ENCODE measurements at regions not wholly inside any gene's neighbourhood (a gene's known extent, or its start where the extent isn't known, plus 50 kb on each side); places are given as distances from the start of the nearest gene placed in this dataset.
"Not testable (repeated sequence)": the region's sequence is repeated elsewhere in the genome, so short reads cannot be mapped to it uniquely, and the experiment has no call there.

DNA sequence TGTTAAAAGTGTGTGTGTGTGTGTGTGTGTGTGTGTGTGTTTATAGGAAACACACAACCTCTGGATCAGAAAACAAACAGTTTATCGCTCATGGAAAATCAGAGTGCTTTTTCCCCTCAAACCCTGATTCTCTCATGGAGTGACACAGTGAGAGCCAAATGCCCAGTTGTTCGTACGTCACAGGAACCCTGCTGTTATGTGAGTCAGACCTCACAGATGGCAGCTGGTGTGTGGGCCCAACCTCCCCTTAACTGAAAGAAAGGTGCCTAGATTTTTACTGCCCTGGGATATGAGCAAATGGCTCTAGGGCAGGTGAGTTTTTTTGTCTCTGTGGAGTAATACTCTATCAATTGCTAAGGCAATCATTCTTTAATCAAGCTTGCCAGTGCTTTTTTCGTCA, 1788.1 kb downstream of the BRINP3 start:
- DNase-seq = peak; percentile 52

DNA sequence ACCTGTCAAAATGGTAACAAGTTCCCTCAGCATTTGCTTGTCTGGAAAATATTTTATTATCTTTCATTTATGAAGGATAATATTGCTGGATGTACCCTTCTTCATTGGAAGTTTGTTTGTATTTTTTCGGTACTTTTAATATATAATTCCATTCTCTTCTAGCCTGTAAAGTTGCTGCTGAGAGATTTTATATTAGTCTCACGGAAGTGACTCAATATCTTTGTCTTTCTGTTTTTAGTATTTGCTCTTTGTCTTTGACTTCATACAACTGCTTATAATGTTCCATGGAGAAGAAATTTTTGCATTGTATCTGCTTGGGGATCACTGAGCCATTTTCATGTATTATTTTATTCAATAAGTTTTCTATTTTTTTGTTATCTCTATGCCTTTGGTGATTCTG, 1777.5 kb downstream of the BRINP3 start:
- no peak for DNase-seq

DNA sequence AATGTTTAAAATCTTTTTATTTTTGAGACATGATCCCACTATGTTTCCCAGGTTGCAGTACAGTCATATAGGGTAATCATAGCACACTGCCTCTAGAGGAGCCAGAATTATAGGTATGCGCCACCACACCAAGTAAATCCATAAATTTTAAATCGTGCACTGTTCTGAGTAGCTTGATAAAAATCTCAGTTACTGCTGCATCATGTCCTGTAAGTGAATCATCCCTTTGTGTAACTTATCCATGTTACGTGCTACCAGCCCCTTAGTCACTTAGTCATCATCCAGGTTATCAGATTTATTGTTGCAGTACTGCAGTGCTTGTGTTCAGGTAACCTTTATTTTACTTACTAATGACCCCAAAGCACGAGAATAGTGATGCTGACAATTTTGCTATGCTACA, 1770.9 kb downstream of the BRINP3 start:
- DNase-seq = no peak

DNA sequence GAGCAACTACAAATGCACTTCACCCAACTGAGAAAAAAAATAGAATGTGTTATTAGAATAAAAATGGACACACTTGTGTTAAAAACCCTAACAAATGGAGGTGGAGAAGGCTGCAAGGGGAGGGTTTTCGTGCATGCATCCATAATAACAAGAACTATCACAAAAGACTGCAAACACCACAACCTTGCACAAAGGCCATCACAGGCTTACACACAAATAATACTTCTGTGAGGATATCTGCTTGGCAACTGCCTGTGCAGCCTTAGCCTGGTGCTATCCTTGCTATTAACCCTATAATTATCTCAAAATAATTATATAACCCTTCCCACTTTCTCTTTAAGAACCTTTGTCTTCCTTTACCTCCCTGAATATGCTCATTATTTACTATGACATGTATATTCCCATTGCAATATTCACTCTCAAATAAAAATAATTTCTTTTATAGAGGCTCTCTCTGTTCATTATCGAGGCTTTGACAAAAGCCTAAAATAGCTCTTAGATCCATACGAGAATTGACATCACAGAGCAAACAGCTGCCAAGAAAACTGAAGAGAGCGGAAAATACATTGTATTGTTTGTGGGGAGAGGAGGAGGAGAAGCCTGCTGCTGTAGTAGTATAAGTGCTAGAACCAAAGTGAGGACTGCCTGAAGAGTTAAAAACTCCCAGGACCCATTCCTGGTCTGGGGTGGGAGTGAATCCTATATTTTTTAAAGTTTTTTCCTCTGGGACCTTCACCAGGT, 1768.7 kb downstream of the BRINP3 start:
- DNase-seq = no peak

DNA sequence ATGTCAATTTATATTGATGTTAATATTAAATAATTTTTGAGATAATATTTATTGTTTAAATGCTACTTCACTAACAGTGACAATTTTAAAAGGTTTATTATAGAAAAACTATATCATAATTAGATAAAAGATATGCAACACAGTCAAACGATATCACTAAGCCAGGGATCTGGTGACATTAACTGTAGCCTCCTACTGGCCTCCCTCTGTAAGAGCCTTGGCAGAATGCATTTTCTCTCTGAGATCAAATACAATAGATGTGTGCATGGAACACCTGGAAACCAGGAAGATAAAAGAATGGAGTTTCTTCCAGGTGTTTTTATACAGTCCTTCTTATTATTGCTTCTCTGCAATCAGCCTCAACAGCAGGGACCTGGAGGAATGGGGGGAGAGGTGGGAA, 1762.1 kb downstream of the BRINP3 start:
- no peak for DNase-seq

DNA sequence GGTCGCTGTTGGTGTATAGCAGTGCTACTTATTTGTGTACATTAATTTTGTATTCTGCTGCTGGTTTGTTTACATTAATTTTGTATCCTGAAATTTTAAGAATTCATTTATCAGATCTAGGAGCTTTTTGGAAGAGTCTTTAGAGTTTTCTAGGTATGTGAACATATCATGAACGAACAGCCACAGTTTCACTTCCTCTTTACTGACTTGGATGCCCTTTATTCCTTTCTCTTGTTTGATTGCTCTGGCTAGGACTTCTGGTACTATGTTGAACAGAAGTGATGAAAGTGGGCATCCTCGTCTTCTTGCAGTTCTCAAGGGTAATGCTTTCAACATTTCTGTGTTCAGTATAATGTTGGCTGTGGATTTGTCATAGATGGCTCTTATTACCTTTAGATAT, 1757.9 kb downstream of the BRINP3 start:
- no peak for DNase-seq

DNA sequence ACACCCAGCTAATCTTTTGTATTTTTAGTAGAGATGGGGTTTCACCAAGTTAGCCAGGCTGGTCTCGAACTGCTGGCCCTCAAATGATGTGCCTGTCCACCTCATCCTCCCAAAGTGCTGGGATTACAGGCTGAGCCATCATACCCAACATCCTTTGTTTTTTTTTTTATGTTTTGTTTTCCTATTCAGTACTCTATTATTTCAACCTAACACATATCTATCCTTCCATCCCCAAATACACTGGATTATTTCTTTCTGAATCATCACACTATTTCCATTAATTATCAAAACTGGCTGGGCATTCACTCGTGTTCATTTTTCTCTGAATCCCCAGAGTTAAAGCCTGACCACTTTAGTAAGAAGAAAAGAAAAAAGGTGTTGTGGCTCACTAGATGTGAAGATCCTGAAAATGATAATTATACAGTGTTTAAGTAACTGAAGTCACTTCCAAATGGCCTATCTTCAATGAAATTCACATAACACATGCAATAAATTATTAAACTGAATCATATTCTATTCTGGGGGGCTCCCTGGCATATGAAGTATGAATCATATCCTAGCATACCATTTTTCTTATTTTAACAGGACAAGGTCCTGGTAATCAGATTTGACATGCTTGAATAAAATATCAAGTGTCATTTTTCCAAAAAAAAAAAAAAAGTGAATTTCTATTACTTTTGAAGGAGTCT, 1754.2 kb downstream of the BRINP3 start:
- no peak for DNase-seq

DNA sequence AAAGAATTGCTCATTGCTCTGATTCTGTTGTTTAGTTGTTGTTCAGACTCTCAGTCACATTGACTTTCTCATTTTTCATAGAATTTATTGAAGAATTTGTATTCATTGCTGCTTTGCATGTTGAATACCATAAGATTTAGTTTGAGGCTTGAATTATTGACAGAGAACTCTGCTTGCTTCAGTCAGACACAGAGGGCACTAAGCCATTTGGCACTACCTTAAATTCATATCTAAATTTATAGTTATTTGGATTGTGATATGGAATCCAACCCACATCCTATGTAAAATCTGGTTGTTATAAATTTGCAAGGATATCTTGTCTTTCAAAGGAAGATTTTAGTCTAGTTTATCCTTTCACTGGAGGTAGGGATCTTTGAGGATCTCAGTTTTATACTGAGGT, 1748.6 kb downstream of the BRINP3 start:
- no peak for DNase-seq

DNA sequence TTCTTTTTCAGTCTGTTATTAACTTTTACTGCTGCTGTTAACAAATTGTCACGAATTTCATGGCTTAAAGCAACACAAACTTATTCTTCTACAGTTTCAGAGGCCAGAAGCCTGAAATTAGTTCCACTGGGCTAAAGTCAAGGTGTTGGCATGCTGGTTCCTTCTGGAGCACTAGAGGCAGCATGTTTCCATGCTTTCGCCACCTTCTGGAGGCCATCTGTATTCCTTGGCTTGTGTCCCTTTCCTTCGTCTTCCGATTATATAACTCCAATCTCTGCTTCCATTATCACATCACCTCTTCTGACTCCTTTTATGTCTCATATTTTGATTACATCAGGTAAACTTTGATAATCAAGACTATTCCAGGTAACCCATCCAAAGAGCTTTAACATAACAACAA, 1742.1 kb downstream of the BRINP3 start:
- DNase-seq = no peak

DNA sequence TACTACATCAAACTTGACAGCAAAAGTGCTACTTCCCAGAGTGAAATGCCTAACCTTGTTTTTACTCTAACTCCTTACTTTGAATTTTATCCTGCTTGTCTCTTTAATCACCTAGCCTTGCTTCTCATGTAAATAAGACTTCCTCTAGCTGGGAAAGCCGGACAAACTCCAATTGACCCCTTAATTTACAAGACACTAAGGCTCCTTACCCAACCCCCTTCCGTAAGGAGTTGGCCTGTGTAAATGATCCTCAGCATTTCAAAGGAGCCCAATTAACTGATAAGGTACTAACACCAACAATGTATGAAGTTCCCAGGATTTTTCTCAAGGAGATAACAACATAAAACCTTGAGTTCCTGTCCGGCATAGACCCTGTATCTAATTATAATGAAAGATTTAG, 1728.4 kb downstream of the BRINP3 start:
- DNase-seq = not testable (repeated sequence)

DNA sequence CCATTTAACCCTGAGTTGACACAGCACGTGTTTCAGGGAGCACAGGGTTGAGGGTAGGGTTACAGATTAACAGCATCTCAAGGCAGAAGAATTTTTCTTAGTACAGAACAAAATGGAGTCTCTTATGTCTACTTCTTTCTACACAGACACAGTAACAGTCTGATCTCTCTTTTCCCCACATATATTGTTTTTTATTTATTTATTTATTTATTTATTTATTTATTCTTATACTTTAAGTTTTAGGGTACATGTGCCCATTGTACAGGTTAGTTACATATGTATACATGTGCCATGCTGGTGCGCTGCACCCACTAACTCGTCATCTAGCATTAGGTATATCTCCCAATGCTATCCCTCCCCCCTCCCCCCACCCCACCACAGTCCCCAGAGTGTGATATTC, 1725.6 kb downstream of the BRINP3 start:
- DNase-seq = not testable (repeated sequence)

DNA sequence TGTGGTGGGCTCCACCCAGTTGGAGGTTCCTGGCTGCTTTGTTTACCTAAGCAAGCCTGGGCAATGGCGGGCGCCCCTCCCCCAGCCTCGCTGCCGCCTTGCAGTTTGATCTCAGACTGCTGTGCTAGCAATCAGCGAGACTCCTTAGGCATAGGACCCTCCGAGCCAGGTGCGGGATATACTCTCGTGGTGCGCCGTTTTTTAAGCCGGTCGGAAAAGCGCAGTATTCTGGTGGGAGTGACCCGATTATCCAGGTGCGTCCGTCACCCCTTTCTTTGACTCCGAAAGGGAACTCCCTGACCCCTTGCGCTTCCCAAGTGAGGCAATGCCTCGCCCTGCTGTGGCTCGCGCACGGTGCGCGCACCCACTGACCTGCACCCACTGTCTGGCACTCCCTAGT, 1719.9 kb downstream of the BRINP3 start:
- not testable (repeated sequence) for DNase-seq

DNA sequence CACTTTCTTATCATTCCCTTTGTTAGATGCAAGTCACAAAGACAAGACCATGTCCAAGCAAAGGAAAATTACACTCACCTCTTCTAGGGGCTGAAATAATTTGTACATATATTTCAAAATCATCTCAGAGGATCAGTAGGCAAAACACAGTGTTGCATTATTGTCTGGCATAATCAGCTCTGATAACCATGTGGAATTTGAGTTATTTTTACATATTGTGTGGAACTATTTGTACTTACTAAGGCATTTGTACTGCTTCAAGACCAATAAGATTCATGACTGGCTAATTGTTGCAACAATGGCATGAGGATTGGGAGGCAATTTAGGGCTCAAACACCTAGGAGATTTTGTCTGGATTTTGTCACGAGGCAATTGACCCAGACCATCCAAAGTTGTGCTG, 1716.4 kb downstream of the BRINP3 start:
- DNase-seq = no peak

DNA sequence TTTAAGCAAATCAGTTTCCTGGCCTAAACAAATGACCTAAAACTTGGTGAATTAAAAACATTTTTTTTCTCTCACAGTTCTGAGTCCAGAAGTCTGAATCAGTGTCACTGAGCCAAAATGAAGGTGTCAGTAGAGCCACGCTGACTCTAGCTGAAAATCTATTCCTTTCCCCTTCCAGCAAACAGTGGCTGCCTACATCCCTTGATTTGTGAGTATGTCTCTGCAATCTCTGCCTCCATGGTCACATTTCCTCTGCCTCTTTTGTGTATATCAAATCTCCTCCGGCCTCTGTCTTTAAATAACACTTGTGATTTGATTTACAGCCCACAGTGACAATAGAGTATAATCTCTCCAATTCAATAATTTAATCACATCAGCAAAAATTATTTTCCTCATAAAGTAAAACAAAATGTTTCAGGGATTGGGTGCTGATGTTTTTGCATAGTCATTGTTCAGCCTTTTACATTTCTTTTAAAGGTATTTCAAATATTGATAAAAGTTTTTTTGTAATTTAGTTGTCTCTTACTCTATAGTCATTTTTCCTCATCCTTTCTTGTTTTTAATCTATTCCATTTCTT, 1715.4 kb downstream of the BRINP3 start:
- DNase-seq = no peak

DNA sequence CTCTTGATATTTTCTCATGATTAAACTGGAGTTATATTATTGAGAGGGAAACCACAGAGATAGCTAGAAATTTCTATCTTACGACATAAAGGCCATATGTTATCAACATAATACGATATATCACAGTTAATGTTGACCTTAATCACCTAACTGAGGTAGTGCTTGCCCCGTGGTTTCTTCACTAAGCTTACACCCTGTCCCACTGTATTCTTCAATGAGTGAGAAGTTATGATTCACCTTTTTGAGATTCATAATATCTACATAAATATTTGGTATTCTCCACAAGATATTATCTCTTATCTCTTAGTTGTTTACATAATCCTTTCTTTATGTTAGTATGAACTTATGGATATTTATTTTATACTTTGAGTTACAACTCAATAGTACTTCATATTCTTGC, 1714.1 kb downstream of the BRINP3 start:
- no peak for DNase-seq

DNA sequence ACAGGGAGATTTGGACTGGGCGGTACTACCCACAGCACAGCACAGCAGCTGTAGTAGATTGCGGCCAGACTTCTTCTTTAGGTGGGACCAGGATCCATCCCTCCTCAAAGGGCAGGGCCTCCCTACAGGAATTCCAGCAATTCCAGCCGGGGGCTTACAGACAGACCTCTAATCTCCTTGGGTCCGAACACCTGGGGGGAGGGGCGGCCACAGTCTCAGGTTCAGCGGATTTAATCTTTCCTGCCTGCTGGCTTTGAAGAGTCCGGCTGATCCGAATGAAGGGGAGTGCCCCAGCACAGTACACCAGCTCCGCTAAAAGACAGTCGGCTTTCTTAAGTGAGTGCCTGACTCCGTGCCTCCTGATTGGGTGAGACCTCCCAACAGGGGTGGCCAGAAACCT, 1708.5 kb downstream of the BRINP3 start:
- no peak for DNase-seq

DNA sequence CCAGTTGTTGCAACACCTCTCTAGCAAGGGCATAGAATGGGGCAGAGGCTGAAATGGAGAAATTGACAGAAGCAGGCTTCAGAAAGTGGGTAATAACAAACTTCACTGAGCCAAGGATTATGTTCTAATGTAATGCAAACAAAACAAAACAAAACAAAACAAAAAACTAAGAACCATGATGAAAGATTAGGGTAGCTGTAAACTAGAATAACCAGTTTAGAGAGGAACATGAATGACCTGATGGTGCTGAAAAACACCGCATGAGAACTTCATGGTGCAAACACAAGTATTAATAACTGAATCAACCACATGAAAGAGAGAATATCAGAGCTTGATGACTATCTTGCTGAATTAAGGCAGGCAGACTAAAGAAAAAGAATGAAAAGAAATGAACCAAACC, 1707.7 kb downstream of the BRINP3 start:
- no peak for DNase-seq

DNA sequence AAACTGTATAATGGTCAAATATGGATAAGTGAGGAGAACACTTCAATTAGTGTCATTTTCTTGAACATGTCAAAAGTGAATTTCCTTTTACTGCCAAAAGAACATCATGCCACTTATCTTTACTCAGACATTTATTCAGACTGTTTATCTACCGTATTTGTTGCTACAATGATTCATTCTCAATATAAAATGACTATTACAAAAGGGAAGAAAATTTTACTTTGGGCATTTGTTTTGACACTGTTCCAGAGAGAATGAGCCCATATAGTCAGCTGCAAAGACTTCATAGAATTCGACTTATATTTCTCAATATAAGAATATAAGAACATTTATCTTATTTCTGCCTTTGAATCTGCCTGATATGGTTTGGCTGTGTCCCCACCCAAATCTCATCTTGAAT, 1699.1 kb downstream of the BRINP3 start:
- DNase-seq = no peak

DNA sequence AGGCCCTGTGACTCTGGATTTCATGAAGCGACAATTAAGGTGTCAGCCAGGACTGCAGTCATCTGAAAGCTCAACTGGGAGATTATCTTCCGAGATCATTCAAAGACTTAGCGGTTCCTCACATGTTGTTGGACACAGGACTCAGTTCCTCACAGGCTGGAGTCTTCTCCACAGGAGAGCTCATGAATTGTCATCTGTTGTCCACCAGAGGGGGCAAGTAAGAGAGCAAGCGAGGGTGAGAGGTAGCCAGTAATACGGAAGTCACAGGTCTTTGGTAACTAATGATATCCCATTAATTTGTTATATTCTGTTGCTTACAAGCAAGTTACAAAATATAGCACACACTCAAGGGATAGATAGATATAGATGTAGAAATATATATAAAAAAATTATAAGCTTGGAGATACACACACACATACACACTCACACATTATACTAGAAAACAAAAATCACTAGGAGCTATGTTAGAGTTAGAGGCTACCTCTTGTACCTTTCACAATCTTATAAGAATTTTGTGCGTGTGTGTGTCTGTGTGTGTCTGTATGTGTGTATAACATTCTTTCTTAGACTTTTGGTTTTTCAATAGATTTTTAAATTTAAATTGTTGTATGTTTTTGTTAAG, 1695.3 kb downstream of the BRINP3 start:
- DNase-seq = peak; percentile 68

DNA sequence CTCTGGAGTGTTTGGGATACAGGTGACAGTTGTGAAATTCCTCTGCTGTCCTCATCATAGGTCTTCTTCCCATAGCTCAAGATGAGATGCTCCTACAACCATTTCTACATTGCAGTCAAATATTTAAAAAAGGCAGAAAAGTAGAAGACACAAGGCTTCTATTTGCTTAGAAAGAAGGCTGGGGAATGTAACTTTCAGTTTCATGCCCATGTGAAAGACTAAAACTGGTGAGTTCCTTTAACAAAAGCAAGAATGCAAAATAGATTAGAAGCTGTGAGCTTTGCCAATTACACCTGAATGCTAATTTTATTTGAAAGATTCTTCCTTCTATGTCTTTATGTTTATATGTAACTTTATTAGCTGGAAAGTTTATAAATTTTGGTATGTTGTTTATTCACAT, 1682.7 kb downstream of the BRINP3 start:
- DNase-seq = no peak

DNA sequence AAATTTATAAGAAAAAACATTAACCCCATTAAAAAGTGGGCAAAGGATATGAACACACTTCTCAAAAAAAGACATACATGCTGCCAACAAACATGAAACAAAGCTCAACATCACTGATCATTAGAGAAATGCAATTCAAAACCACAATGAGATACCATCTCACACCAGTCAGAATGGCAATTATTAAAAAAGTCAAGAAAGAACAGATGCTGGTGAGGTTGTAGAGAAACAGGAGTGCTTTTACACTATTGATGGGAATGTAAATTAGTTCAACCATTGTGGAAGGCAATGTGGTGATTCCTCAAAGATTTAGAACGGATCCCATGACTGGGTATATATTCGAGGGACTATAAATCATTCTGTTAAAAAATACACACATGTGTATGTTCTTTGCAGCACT, 1665.5 kb downstream of the BRINP3 start:
- DNase-seq = not testable (repeated sequence)

DNA sequence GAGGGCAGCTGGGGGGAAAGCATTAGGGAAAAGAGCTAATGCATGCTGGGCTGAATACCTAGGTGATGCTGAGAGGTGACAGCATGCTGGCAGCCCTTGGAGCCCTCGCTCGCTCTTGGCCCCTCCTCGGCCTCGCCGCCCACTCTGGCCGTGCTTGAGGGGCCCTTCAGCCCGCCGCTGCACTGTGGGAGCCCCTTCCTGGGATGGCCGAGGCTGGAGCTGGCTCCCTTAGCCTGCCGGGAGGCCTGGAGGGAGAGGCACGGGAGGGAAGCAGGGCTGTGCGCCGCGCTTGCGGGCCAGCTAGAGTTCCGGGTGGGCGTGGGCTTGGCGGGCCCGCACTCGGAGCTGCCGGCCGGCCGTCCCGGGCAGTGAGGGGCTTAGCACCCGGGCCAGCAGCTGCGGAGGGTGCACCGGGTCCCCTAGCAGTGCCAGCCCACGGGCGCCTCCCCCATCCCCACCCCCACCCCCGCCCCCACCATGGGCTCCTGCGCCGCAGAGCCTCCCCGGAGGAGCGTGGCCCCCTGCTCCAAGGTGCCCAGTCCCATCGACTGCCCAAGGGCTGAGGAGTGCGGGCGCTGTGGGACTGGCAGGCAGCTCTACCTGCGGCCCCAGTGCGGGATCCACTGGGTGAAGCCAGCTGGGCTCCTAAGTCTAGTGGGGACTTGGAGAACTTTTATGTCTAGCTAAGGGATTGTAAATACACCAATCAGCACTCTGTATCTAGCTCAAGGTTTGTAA, 1664.7 kb downstream of the BRINP3 start:
- DNase-seq = not testable (repeated sequence)

DNA sequence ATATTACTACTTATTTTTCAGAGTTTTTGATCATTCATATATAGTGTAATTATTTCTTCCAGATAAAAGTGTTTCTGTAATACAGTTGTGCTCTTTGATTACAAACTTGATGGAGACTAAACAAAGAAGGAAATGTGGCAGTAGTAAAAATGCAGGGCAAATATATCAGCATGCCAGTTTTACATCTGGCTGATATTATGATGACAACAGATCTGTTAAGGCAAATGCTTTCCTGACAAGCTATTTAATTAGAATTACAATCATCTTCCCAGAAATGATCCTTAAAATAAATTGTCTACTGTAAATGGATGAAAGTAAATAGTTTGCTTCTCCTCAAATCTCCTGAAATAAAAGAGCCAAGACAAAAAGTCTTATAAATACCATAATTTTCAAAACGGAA, 1659.8 kb downstream of the BRINP3 start:
- DNase-seq = no peak
